NCI-H69 (cell line): ENCODE measurements at regions not wholly inside any gene's neighbourhood (a gene's known extent, or its start where the extent isn't known, plus 50 kb on each side); places are given as distances from the start of the nearest gene placed in this dataset.

Experiments used
- DNase-seq: peaks from one replicate; lab custom pipeline; 2025; lab: John Stamatoyannopoulos, UW

GRCh38 chr16:6131526-6132050 is 1034.0 kb upstream of the EEF2KMT start:
- no peak for DNase-seq

GRCh38 chr16:6125483-6126259 is 1028.1 kb upstream of the EEF2KMT start:
- no peak for DNase-seq

GRCh38 chr16:6124136-6124535 is 1026.5 kb upstream of the EEF2KMT start:
- DNase-seq, result no peak

- DNase-seq, result no peak
These were observed 1024.8 kb upstream of the EEF2KMT start for GRCh38 chr16:6122401-6122800.

- DNase-seq, result no peak
These were observed 1017.1 kb upstream of the EEF2KMT start for GRCh38 chr16:6114691-6115090.

GRCh38 chr16:6113749-6114148 is 1016.2 kb upstream of the EEF2KMT start:
- DNase-seq, result no peak

GRCh38 chr16:6112700-6113099 is 1015.1 kb upstream of the EEF2KMT start:
- DNase-seq, result no peak

- no peak for DNase-seq
These were observed 1013.8 kb upstream of the EEF2KMT start for GRCh38 chr16:6111390-6111789.

GRCh38 chr16:6110346-6110745 is 1012.8 kb upstream of the EEF2KMT start:
- DNase-seq, result no peak

GRCh38 chr16:6106061-6106460 is 1008.5 kb upstream of the EEF2KMT start:
- DNase-seq, result no peak

GRCh38 chr16:6105115-6105514 is 1007.5 kb upstream of the EEF2KMT start:
- no peak for DNase-seq

GRCh38 chr16:6104428-6104827 is 1006.8 kb upstream of the EEF2KMT start:
- no peak for DNase-seq

GRCh38 chr16:6103561-6103960 is 1006.0 kb upstream of the EEF2KMT start:
- DNase-seq, result no peak

- no peak for DNase-seq
These were observed 1001.5 kb upstream of the EEF2KMT start for GRCh38 chr16:6099102-6099501.

GRCh38 chr16:6096931-6097670 is 999.5 kb upstream of the EEF2KMT start:
- no peak for DNase-seq

- DNase-seq, result no peak
These were observed 997.8 kb upstream of the EEF2KMT start for GRCh38 chr16:6095414-6095813.

GRCh38 chr16:6091021-6091420 is 993.4 kb upstream of the EEF2KMT start:
- no peak for DNase-seq

- DNase-seq, result peak; percentile 20
These were observed 983.9 kb upstream of the EEF2KMT start for GRCh38 chr16:6081320-6081976.

- DNase-seq, result no peak
These were observed 979.0 kb upstream of the EEF2KMT start for GRCh38 chr16:6076631-6077030.

- DNase-seq, result no peak
These were observed 970.5 kb upstream of the EEF2KMT start for GRCh38 chr16:6068063-6068462.

- DNase-seq, result peak; percentile 3
These were observed 969.1 kb upstream of the EEF2KMT start for GRCh38 chr16:6066652-6067051.

- DNase-seq, result no peak
These were observed 965.9 kb upstream of the EEF2KMT start for GRCh38 chr16:6063526-6063925.

GRCh38 chr16:6059671-6060070 is 962.1 kb upstream of the EEF2KMT start:
- DNase-seq, result peak; percentile 8
